Liver (tissue), 7 donors: ENCODE measurements at regions not wholly inside any gene's neighbourhood (a gene's known extent, or its start where the extent isn't known, plus 50 kb on each side); places are given as distances from the start of the nearest gene placed in this dataset.
"Not testable (repeated sequence)": the region's sequence is repeated elsewhere in the genome, so short reads cannot be mapped to it uniquely, and the experiment has no call there.

Experiments
- DNase-seq: peaks from one replicate; pipeline ENCODE4 v3.0.0-alpha.2; 2017; ENCODE audit warnings: low spot score
- H3K27ac ChIP-seq, 2 donors: one replicate each; pipeline ENCODE4 v1.7.0; 2013; ENCODE audit warnings: inconsistent platforms in 2 of 2, low read length in 2 of 2, control low read depth in 1 of 2, low read depth in 1 of 2, mild to moderate bottlenecking in 1 of 2
- H3K27me3 ChIP-seq, 4 donors: one replicate each; pipeline versions ENCODE4 v1.6.1 to v1.7.0; 2013; ENCODE audit warnings: low read length in 3 of 4, inconsistent platforms in 1 of 4, mild to moderate bottlenecking in 1 of 4, moderate library complexity in 1 of 4; ENCODE audit not compliant: control insufficient read depth in 4 of 4, insufficient read depth in 4 of 4
- H3K36me3 ChIP-seq, 4 donors: one replicate each; pipeline versions ENCODE4 v1.6.1 to v1.7.0; 2013; ENCODE audit warnings: low read length in 3 of 4, mild to moderate bottlenecking in 3 of 4, low read depth in 1 of 4, moderate library complexity in 1 of 4; ENCODE audit not compliant: control insufficient read depth in 4 of 4, insufficient read depth in 3 of 4
- H3K4me1 ChIP-seq, 4 donors: one replicate each; pipeline versions ENCODE4 v1.6.1 to v1.7.0; 2013; ENCODE audit warnings: low read length in 3 of 4, mild to moderate bottlenecking in 3 of 4, moderate library complexity in 1 of 4; ENCODE audit not compliant: control insufficient read depth in 4 of 4, insufficient read depth in 4 of 4
- H3K4me3 ChIP-seq, 3 donors: one replicate each; pipeline versions ENCODE4 v1.6.1 to v1.7.0; 2013; ENCODE audit warnings: low read length in 3 of 3, control low read depth in 1 of 3, low read depth in 1 of 3, mild to moderate bottlenecking in 1 of 3
- H3K9ac ChIP-seq, 2 donors: one replicate each; pipeline ENCODE4 v1.7.0; 2013; ENCODE audit warnings: low read length in 2 of 2, mild to moderate bottlenecking in 2 of 2, moderate library complexity in 2 of 2, control low read depth in 1 of 2, low read depth in 1 of 2
- H3K9me3 ChIP-seq, 4 donors: one replicate each; pipeline versions ENCODE4 v1.6.1 to v1.7.0; 2013; ENCODE audit warnings: low read length in 3 of 4; ENCODE audit not compliant: control insufficient read depth in 4 of 4
- EGR1 ChIP-seq, 2 donors: IDR thresholded peaks; 2 replicates each; pipeline ENCODE4 v1.6.1; 2016 to 2018; ENCODE audit warnings: antibody characterized with exemption in 2 of 2, low read depth in 2 of 2
- FOXA1 ChIP-seq: IDR thresholded peaks from 2 replicates; pipeline ENCODE4 v1.6.1; 2016; ENCODE audit warnings: antibody characterized with exemption
- FOXA2 ChIP-seq: IDR thresholded peaks from 2 replicates; pipeline ENCODE4 v1.6.1; 2016; ENCODE audit warnings: antibody characterized with exemption
- GABPA ChIP-seq, 2 donors: IDR thresholded peaks in 1 of 2; conservative IDR thresholded peaks in 1 of 2; 2 replicates each; pipeline ENCODE4 v1.6.1; 2016; ENCODE audit warnings: antibody characterized with exemption in 2 of 2, mild to moderate bottlenecking in 1 of 2, moderate library complexity in 1 of 2
- JUND ChIP-seq, 2 donors: IDR thresholded peaks; 2 replicates each; pipeline ENCODE4 v1.6.1; 2016; ENCODE audit warnings: antibody characterized with exemption in 2 of 2
- MAX ChIP-seq: IDR thresholded peaks from 2 replicates; pipeline ENCODE4 v1.6.1; 2016; ENCODE audit warnings: antibody characterized with exemption
- RAD21 ChIP-seq, 2 donors: IDR thresholded peaks; 2 replicates each; pipeline ENCODE4 v1.6.1; 2016; ENCODE audit warnings: antibody characterized with exemption in 2 of 2, mild to moderate bottlenecking in 2 of 2
- RXRA ChIP-seq, 2 donors: IDR thresholded peaks; 2 replicates each; pipeline ENCODE4 v1.6.1; 2017 to 2018; ENCODE audit warnings: antibody characterized with exemption in 2 of 2, mild to moderate bottlenecking in 1 of 2
- SP1 ChIP-seq: IDR thresholded peaks from 2 replicates; pipeline ENCODE4 v1.6.1; 2018; ENCODE audit warnings: antibody characterized with exemption, mild to moderate bottlenecking
- TAF1 ChIP-seq: conservative IDR thresholded peaks from 2 replicates; pipeline ENCODE4 v1.6.1; 2016; ENCODE audit warnings: antibody characterized with exemption, mild to moderate bottlenecking
- YY1 ChIP-seq: IDR thresholded peaks from 2 replicates; pipeline ENCODE4 v1.6.1; 2016; ENCODE audit warnings: antibody characterized with exemption, mild to moderate bottlenecking
- ZBTB33 ChIP-seq: IDR thresholded peaks from 2 replicates; pipeline ENCODE4 v1.6.1; 2016; ENCODE audit warnings: antibody characterized with exemption
- WGBS: extraction: QIAGEN DNeasy Blood & Tissue Kit; methylation state at CpG from one replicate; pipeline ENCODE4 v1.1.7; 2013; 5-methylcytosine and 5-hydroxymethylcytosine counted together
- TF ChIP-seq, protein P1 (sequence below): IDR thresholded peaks from 2 replicates; pipeline ENCODE4 v1.6.1; 2016; ENCODE audit warnings: antibody characterized with exemption
- TF ChIP-seq, protein P2 (sequence below): IDR thresholded peaks from 2 replicates; pipeline ENCODE4 v1.6.1; 2016; ENCODE audit warnings: antibody characterized with exemption, mild to moderate bottlenecking
- donor health status: healthy.
- donor health status: healthy.
- donor health status: healthy.
- donor health status: healthy.

DNA sequence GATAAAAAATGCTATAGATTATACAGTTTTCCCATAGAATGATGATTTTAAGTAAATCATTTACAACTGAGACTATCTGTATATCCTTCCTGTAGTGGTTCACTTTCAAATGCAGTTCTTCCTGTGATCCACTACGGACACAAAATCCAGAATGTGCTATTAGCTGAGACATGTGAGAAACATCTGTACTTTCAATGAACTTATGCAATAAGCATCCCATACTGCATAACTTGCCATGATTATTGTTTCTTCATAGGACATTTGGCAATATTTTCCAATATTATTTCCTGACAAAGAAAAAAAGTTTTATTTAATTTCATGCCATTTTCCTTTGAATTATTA, 83.5 kb upstream of the PRDX6 start:
- Histone ChIP-seq H3K27ac (no peak overlapping the region), H3K36me3 (no peaks in the 10 kb centered on the region)
- TF ChIP-seq FOXA2 (no peak), YY1 (no peak), MAX (no peak), ZBTB33 (no peak), SP1 (no peak), FOXA1 (no peak), GABPA (IDR thresholded peaks at IDR 0.05 in 1 of 2, conservative IDR thresholded peaks at IDR 0.05 in 1 of 2) (no peak), TAF1 (no peak)

GRCh38 chr1:173394813-173395212, 82.3 kb upstream of the PRDX6 start:
- H3K27me3 ChIP-seq, H3K9me3 ChIP-seq, H3K4me1 ChIP-seq, H3K9ac ChIP-seq, H3K36me3 ChIP-seq, H3K4me3 ChIP-seq, DNase-seq, H3K27ac ChIP-seq: not testable (repeated sequence)

More for the DNA sequence above, 83.5 kb upstream of the PRDX6 start:
- Histone ChIP-seq H3K9ac (no peak overlapping the region), H3K27me3 (no peaks in the 10 kb centered on the region), H3K4me1 (no peaks in the 10 kb centered on the region), H3K9me3 (no peaks in the 10 kb centered on the region), H3K4me3 (no peak overlapping the region)
- 76% methylated on average over 1 of the region's 1 CpG for WGBS
- DNase-seq, result no peak

DNA sequence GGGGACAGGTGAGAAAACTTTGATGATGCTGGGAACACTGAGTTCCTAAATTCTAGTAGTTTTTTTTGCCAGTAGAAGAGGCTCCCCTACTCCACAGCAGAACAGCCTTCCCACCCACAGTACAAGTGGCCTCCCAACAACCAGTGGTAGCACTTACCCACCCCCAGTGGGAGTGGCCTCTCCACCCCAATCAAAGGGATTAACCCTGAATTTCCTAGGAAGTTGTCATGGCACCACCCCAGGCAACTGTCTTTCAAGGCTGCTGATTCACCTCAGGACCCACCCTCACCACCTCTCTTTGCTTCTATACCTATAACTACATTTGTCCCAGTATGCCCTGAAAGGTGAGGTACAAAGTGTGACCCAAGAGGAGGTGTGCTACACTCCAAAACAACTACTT, 81.4 kb upstream of the PRDX6 start:
- no peak for DNase-seq
- Histone ChIP-seq H3K36me3 (no peaks in the 10 kb centered on the region), H3K9ac (no peak overlapping the region), H3K27ac (no peak overlapping the region), H3K9me3 (no peaks in the 10 kb centered on the region), H3K27me3 (no peaks in the 10 kb centered on the region), H3K4me3 (no peak overlapping the region), H3K4me1 (no peaks in the 10 kb centered on the region)
- TF ChIP-seq TAF1, result no peak
- TF ChIP-seq, protein P1, sequence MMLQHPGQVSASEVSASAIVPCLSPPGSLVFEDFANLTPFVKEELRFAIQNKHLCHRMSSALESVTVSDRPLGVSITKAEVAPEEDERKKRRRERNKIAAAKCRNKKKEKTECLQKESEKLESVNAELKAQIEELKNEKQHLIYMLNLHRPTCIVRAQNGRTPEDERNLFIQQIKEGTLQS, result no peak
- no peak for TF ChIP-seq EGR1 (IDR thresholded peaks at IDR 0.05; ENCODE audit: low read depth in 2 of 2)
- no peak for TF ChIP-seq RXRA (IDR thresholded peaks at IDR 0.05)
- TF ChIP-seq, protein P2, sequence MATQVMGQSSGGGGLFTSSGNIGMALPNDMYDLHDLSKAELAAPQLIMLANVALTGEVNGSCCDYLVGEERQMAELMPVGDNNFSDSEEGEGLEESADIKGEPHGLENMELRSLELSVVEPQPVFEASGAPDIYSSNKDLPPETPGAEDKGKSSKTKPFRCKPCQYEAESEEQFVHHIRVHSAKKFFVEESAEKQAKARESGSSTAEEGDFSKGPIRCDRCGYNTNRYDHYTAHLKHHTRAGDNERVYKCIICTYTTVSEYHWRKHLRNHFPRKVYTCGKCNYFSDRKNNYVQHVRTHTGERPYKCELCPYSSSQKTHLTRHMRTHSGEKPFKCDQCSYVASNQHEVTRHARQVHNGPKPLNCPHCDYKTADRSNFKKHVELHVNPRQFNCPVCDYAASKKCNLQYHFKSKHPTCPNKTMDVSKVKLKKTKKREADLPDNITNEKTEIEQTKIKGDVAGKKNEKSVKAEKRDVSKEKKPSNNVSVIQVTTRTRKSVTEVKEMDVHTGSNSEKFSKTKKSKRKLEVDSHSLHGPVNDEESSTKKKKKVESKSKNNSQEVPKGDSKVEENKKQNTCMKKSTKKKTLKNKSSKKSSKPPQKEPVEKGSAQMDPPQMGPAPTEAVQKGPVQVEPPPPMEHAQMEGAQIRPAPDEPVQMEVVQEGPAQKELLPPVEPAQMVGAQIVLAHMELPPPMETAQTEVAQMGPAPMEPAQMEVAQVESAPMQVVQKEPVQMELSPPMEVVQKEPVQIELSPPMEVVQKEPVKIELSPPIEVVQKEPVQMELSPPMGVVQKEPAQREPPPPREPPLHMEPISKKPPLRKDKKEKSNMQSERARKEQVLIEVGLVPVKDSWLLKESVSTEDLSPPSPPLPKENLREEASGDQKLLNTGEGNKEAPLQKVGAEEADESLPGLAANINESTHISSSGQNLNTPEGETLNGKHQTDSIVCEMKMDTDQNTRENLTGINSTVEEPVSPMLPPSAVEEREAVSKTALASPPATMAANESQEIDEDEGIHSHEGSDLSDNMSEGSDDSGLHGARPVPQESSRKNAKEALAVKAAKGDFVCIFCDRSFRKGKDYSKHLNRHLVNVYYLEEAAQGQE, result no peak
- TF ChIP-seq FOXA1, result no peak
- no peak for TF ChIP-seq JUND (IDR thresholded peaks at IDR 0.05)
- TF ChIP-seq GABPA (IDR thresholded peaks at IDR 0.05 in 1 of 2, conservative IDR thresholded peaks at IDR 0.05 in 1 of 2), result no peak
- TF ChIP-seq RAD21 (IDR thresholded peaks at IDR 0.05), result no peak
- no peak for TF ChIP-seq MAX
- TF ChIP-seq FOXA2, result no peak
